Endothelial cell of umbilical vein (primary cell): ENCODE measurements at regions not wholly inside any gene's neighbourhood (a gene's known extent, or its start where the extent isn't known, plus 50 kb on each side); places are given as distances from the start of the nearest gene placed in this dataset.

Experiments
- BruUV-seq: library from RNA; stranded (reverse); fragments of 400-500 nt; replicated peaks from 2 replicates; lab custom pipeline; 2021; lab: Mats Ljungman, UMichigan
- CTCF ChIA-PET: fragments of 300-600, 350-600 bp; sonication (Branson Sonifier 250); formaldehyde crosslinking; loops from one replicate; lab custom pipeline; 2021; ENCODE audit warnings: antibody characterized with exemption, inconsistent platforms; lab: Charles Lee
- POLR2A ChIA-PET: fragments of 300-600, 350-600 bp; sonication (Branson Sonifier 250); formaldehyde crosslinking; loops from one replicate; lab custom pipeline; 2021; ENCODE audit warnings: antibody characterized with exemption, inconsistent platforms; lab: Charles Lee
- DNase-seq: peaks from one replicate; pipeline ENCODE4 v3.0.0-alpha.2; 2011; ENCODE audit warnings: low read depth, low spot score
- FAIRE-seq: peaks from 2 replicates; lab custom pipeline; 2011; peaks lifted over from hg19 to GRCh38; lab: Jason Lieb, UNC
- H2AFZ ChIP-seq: 2 replicates; pipeline ENCODE4 v1.6.0; 2012; ENCODE audit warnings: low read depth, low read length, control low read depth, inconsistent platforms
- H3K27ac ChIP-seq: 2 replicates; pipeline ENCODE4 v1.5.1; 2011; ENCODE audit warnings: low read depth, mild to moderate bottlenecking, control low read depth, low read length, moderate library complexity; ENCODE audit not compliant: insufficient read depth
- H3K27me3 ChIP-seq, 2 experiments: 2 replicates each; pipeline versions ENCODE4 v1.6.0 to v1.6.1; 2011; ENCODE audit warnings: low read length in 2 of 2, mixed read lengths in 1 of 2; ENCODE audit not compliant: control insufficient read depth in 2 of 2, insufficient read depth in 2 of 2
- H3K36me3 ChIP-seq, 2 experiments: 2 replicates in 1 of 2; 3 replicates in 1 of 2; pipeline ENCODE4 v1.5.1; 2011; ENCODE audit warnings: low read length in 2 of 2, mild to moderate bottlenecking in 1 of 2, moderate library complexity in 1 of 2; ENCODE audit not compliant: control insufficient read depth in 2 of 2, insufficient read depth in 2 of 2; ENCODE audit errors: extremely low read depth in 1 of 2
- H3K4me1 ChIP-seq: 3 replicates; pipeline ENCODE4 v1.5.1; 2011; ENCODE audit warnings: mild to moderate bottlenecking, low read length; ENCODE audit not compliant: control insufficient read depth, insufficient read depth; ENCODE audit errors: extremely low read depth
- H3K4me2 ChIP-seq: 2 replicates; pipeline ENCODE4 v1.6.1; 2011; ENCODE audit warnings: low read length, control low read depth, mixed read lengths; ENCODE audit not compliant: insufficient read depth
- H3K4me3 ChIP-seq, 3 experiments: fragments of 200-600 bp in 1 of 3; sonication (generic), shearing (Covaris generic) in 1 of 3; replicated peaks in 1 of 3; 2 replicates each; pipeline ENCODE4 v1.5.1; 2011 to 2016; ENCODE audit warnings: control low read depth in 3 of 3, low read length in 3 of 3, mild to moderate bottlenecking in 2 of 3, inconsistent platforms in 1 of 3, low read depth in 1 of 3, moderate library complexity in 1 of 3; ENCODE audit not compliant: insufficient read depth in 1 of 3
- H3K79me2 ChIP-seq: 2 replicates; pipeline ENCODE4 v1.6.0; 2012; ENCODE audit warnings: low read length, inconsistent platforms; ENCODE audit not compliant: control insufficient read depth, insufficient read depth
- H3K9ac ChIP-seq: replicated peaks from 2 replicates; pipeline ENCODE3; 2011; ENCODE audit warnings: low read length, control low read depth; ENCODE audit not compliant: insufficient read depth; ENCODE audit errors: extremely low read depth
- H3K9me1 ChIP-seq: replicated peaks from 3 replicates; pipeline ENCODE4 v1.6.0; 2011; ENCODE audit warnings: mild to moderate bottlenecking, low read length; ENCODE audit not compliant: control insufficient read depth, insufficient read depth; ENCODE audit errors: extremely low read depth
- H3K9me3 ChIP-seq: replicated peaks from 2 replicates; pipeline ENCODE4 v1.5.1; 2012; ENCODE audit warnings: low read length, inconsistent platforms; ENCODE audit not compliant: control insufficient read depth, insufficient read depth
- H4K20me1 ChIP-seq: replicated peaks from 2 replicates; pipeline ENCODE3; 2011; ENCODE audit warnings: mild to moderate bottlenecking, low read length; ENCODE audit not compliant: control insufficient read depth, insufficient read depth; ENCODE audit errors: extremely low read depth
- CTCF ChIP-seq, 2 donors: IDR thresholded peaks; 1 replicate in 1 of 2; 2 replicates in 1 of 2; pipeline ENCODE4 v1.5.1; 2011; ENCODE audit warnings: low read length in 2 of 2, mild to moderate bottlenecking in 2 of 2, moderate library complexity in 2 of 2, control low read depth in 1 of 2, inconsistent platforms in 1 of 2, low read depth in 1 of 2; ENCODE audit not compliant: insufficient read depth in 1 of 2; ENCODE audit errors: extremely low read depth in 1 of 2
- EZH2 ChIP-seq: IDR thresholded peaks from 2 replicates; pipeline ENCODE4 v1.6.1; 2012; ENCODE audit warnings: borderline replicate concordance, low read depth, mild to moderate bottlenecking, moderate library complexity, low read length, inconsistent platforms; ENCODE audit not compliant: severe bottlenecking
- FOS ChIP-seq: IDR thresholded peaks from 2 replicates; pipeline ENCODE4 v1.6.1; 2011; ENCODE audit warnings: mild to moderate bottlenecking, low read length, moderate library complexity, borderline replicate concordance; ENCODE audit not compliant: insufficient read depth
- GATA2 ChIP-seq: IDR thresholded peaks from 2 replicates; pipeline ENCODE4 v1.7.0; 2011; ENCODE audit warnings: low read depth, mild to moderate bottlenecking, moderate library complexity, mixed read lengths, low read length; ENCODE audit not compliant: insufficient read length, insufficient read depth
- JUN ChIP-seq: IDR thresholded peaks from 2 replicates; pipeline ENCODE4 v1.6.1; 2011; ENCODE audit warnings: borderline replicate concordance, low read depth; ENCODE audit not compliant: insufficient read length, insufficient read depth
- MYC ChIP-seq: IDR thresholded peaks from one replicate; pipeline ENCODE4 v1.6.1; 2011; ENCODE audit warnings: mild to moderate bottlenecking, low read depth, low read length
- POLR2A ChIP-seq: IDR thresholded peaks from 2 replicates; pipeline ENCODE4 v1.6.1; 2012; ENCODE audit warnings: low read depth, mild to moderate bottlenecking, control low read depth, low read length
- POLR2AphosphoS5 ChIP-seq: IDR thresholded peaks from 2 replicates; pipeline ENCODE4 v1.6.1; 2012; ENCODE audit warnings: low read depth, mild to moderate bottlenecking, control low read depth, low read length, moderate library complexity; ENCODE audit not compliant: insufficient read depth
- dilution Hi-C: fragments of 300-500 bp; cut with MboI; formaldehyde crosslinking; loops from one replicate; pipeline ENCODE4 v1.15.0; 2019; ENCODE audit warnings: low sequenced_read_pairs; ENCODE audit not compliant: extremely low pct_ligation_motif_present
- intact Hi-C: fragments of 100-400 bp; cut with micrococcal nuclease; formaldehyde crosslinking; loops from one replicate; pipeline ENCODE4 v1.10.0; 2022

GRCh38 chr4:187555174-187555573 lies 440.4 kb upstream of the ZFP42 start:
- no peak overlapping the region for H3K27ac ChIP-seq
- ChIA-PET POLR2A (no interaction called here), CTCF (no interaction called here)
- TF ChIP-seq GATA2 (no peak), POLR2AphosphoS5 (no peak), EZH2 (no peak), POLR2A (no peak), CTCF (IDR thresholded peaks at IDR 0.05; ENCODE audit: extremely low read depth in 1 of 2, insufficient read depth in 1 of 2, low read depth in 1 of 2, low read length in 2 of 2) (no peak), MYC (no peak), FOS (no peak), JUN (no peak)
- H3K4me3 ChIP-seq: no peak overlapping the region
- no peaks in the 10 kb centered on the region for H3K36me3 ChIP-seq
- H3K27me3 ChIP-seq: no peaks in the 10 kb centered on the region
- dilution Hi-C loops: no loop called here
- H3K9me3 ChIP-seq: no peaks in the 10 kb centered on the region
- DNase-seq: no peak
- intact Hi-C loops: no loop called here
- H3K9me1 ChIP-seq: no peaks in the 10 kb centered on the region
- FAIRE-seq: no peak
- H3K9ac ChIP-seq: no peak overlapping the region
- H2AFZ ChIP-seq: no peak overlapping the region
- BruUV-seq: no TSS peak
- no peaks in the 10 kb centered on the region for H3K79me2 ChIP-seq
- H4K20me1 ChIP-seq: no peaks in the 10 kb centered on the region
- H3K4me2 ChIP-seq: no peak overlapping the region
- no peaks in the 10 kb centered on the region for H3K4me1 ChIP-seq
